ENCODE measurements at regions not wholly inside any gene's neighbourhood (a gene's known extent, or its start where the extent isn't known, plus 50 kb on each side); places are given as distances from the start of the nearest gene placed in this dataset.
"Not testable (repeated sequence)": the region's sequence is repeated elsewhere in the genome, so short reads cannot be mapped to it uniquely, and the experiment has no call there.

DNA sequence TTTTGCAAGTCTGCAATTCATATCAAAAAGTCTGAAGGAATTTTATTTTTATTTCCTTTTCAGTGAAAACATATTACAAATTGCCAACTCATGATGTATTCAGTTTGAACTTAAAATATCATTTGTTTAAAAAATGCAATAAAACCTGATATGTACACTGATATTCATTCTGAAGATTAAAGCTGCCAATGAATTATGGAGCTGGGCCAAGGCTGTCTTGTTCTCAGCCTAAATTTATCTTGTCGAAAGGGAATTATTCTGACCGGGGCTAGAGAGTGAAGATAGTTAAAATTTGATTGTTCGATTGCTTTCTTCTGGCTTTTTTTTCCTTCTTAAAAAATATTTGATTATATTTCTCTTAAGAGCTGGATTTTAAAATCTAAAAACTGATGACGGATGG lies 54.0 kb upstream of the RBFOX1 start:
- DNase-seq: no peak

DNA sequence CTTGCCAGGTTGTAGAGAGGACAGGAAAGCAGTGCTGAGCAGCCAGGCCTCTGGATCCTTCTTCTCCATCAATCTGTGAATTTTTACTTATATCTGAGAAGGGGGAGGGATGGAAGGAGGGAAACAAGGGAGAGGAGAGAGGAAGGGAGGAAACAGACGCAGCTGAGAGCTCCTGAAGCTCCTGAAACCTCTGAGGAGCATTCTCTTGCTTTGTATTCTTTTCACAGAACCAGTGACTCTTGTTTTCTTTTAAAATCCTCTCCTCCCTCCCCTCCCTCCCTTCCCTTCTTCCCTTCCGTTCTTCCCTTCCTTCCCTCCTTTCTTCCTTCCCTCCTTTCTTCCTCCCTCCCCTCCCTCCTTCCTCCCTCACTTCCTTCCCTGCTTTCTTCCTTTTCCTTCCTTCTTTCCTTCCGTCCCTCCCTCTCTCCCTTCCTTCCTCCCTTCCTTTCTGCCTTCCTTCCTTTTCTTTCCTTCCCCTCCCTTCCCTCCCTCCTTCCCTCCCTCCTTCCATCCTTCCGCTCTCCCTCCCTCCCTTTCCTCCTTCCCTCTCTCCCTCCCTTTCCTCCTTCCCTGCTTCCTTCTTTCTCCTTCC lies 60.0 kb upstream of the RBFOX1 start:
- no peak for DNase-seq

DNA sequence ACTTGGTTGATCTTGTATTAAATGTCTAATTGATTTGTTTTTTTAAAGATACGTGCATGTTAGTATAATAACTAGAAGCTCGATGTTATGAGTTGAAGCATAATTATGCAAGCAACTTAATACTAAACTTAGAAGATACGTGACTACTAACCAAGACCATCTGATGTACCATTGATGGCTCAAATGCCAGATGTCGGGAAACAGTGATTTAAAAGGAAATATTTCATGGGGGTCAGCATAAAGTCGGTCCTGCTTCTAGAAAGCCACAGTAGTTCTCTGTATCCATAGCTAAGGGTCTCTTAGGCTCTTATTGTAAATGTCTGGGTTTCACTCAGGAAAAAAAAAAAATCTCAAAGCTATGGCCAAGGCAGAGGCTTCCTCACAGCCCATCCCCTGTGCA lies 61.2 kb upstream of the RBFOX1 start:
- no peak for DNase-seq

DNA sequence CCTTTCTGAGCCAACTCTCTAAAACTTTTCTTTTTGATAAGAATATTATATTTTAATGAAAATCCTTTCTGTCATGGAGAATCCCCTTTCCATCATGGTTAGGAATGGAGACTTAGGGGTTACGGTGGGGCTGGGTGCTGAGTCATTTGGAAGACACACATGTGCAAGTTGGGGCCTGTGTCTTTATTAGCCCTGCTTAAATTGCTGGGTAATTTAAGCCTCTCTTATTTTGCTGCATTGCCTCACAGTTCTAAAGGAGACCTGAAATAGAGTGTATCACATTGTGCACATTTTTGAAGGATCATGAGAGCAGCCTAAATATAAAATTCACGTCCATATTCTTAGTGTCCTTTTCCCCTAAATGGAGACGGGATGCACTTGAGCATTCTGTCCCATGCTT lies 61.8 kb upstream of the RBFOX1 start:
- no peak for DNase-seq

DNA sequence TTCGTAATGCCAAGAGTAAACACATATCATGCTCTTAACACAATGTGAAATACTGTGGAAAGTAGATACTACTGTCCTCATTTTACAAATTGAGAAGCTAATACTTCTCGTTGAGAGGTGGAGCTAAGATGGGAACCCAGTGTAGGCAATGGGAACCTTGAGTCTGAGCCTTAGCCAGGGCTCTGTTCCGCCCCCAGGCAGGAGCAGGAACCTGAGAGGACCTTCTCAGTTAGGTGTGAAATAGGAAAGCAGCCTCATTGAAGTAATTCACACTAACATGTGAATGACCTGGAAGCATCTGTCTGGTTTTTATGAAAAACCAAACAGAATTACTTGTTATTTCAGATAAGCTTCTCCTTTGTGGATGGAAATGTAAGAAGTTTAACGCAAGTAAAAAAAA lies 62.6 kb upstream of the RBFOX1 start:
- DNase-seq: no peak

DNA sequence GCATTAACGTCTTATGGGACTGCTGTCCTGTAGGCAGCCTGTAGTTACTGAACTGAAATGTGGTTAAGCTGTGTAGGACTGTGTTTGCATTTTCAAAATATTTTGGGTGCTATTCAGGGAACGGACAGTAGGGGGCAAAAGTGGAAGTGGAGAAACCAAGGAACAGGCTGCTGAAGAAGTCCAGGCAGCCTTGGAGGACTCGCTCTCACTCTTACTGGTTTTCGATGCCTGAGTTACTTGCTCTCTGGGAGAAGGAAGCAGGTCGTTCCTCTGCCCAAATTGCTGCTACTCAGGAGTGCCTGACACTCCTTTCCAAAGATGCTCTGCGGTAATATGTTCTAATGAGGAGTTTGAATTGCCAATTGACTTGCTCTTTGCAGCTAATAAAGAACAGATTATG lies 64.5 kb upstream of the RBFOX1 start:
- no peak for DNase-seq

DNA sequence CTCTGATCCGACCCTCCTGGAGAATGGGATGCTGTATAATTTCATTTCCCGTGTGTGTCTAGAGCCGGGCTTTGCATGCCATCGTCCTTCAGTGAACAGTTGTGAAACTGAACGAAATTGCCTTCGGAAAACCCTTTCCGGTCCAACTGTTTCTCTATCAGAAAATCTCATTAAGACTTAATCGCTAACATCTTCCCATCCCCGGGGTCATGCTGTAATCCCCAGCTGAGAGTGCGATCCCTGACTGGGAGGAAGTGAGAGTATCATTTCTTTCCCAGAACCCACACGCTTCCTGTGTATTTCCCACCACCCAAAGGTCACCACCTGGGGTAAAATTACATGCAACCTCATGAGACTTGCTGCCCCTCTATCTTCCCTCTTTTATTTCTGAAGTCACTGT lies 75.6 kb upstream of the RBFOX1 start:
- DNase-seq: no peak

DNA sequence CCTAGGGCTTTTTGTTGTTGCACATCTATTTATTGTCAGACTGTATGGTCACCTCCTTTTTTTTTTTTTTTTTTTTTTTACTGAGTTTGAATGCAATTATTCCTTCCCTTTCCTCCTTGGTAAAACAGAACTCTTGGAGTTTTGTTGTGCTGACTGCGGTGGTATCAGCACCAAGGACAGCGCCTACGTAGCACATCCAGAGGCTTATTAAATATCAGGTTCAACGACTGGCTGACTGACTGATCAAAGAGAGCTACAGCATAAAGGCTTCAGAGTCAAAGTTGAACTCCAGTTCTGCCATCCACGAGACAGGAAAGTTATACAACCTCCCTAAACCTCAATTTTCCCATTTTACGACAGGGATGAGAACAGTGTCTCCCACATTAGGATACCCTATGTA lies 86.1 kb upstream of the RBFOX1 start:
- DNase-seq: no peak

GRCh38 chr16:7239547-7239946 lies 93.1 kb upstream of the RBFOX1 start:
- no peak for DNase-seq

DNA sequence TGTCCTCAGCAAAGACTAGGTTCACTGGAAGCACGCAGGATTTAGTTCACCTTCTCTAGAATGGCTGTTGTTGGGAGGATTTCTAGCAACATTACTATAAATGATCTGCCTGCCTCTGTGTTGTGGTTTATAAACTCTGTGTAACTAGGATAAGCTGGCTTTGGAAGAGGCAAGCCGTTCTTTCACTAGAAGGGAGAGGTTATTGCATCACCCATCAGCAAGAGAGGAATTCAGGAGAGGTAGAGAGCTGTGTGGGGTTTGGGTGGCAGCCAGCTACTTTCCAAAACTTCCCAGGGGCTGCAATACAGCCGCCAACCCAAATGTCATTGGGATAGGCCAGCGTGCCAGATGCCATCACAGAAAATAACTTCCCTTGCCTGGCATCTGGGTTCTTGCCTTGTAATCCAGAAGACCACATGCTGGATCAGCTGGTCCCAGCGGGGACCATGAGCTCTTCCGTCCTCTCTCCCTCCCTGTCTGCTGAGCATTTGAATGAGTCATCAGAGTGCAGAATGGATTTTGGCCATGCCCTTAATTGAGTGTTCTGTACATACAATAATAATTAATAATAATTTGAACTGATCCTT lies 95.7 kb upstream of the RBFOX1 start:
- no peak for DNase-seq

DNA sequence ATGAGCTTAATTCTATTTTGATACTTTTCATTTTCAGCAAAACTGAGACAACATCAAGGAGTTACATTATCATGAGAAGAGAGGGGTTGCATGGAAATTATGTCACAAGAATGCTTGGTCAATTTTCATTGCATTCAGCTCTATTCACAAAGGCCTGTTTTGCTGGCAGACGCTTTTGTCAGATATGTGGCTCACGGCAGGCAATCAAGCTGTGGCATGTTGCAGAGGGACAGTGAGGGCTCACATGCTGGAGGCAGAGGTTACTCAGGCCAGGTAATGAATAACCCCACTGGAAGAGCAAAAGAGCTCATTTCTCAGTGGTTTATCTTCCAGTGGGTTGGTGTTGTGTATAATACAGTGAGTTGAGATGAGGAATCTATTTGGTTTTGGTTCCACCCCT lies 98.7 kb upstream of the RBFOX1 start:
- no peak for DNase-seq

- DNase-seq: no peak
These were observed 100.9 kb upstream of the RBFOX1 start for GRCh38 chr16:7231762-7232161.

DNA sequence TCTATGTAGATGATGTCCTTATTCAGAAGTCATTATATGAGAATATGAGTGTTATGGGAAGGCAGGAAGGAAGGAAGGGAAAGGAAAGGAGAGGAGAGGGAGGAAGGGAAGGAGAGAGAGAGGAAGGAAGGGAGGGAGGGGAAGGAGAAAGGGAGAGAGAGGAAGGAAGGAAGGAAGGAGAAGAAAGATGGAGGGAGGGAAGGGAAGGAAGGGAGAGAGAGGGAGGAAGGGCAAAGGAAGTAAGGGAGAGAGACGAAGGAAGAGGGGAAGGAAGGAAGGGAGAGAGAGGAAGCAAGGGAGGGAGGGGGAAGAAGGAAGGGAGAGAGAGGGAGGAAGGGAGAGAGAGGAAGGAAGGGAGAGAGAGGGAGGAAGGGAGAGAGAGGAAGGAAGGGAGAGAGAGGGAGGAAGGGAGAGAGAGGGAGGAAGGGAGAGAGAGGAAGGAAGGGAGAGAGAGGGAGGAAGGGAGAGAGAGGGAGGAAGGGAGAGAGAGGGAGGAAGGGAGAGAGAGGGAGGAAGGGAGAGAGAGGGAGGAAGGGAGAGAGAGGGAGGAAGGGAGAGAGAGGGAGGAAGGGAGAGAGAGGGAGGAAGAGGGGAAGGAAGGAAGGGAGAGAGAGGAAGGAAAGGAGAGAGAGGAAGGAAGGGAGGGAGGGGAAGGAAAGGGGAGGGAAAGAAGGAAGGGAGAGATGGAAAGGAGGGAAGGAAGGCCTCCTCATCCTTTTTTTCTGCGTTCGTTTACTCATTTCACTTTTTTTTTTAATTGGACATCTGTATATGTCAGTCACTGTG lies 103.0 kb upstream of the RBFOX1 start:
- DNase-seq: not testable (repeated sequence)

GRCh38 chr16:7227229-7227721 lies 105.4 kb upstream of the RBFOX1 start:
- no peak for DNase-seq

GRCh38 chr16:7221157-7221556 lies 111.5 kb upstream of the RBFOX1 start:
- no peak for DNase-seq

DNA sequence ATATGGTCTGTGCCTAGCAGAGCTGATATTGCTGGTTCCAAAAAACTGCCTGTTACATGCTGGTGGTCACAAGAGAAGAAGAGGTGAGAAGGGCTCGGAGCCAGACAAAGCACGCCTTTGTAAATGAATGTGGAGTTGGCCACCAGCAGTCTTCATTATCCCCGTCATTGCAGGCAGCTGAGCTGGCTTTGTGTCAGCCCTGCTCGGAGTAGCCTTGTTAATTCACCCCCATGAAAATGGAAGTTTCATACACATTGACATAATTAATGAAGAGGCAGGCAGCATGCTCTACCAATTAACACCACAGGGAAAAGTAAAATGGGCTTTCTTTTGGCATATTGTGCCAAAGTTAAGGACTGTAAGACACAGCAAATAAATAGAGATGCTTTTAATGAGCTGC lies 113.7 kb upstream of the RBFOX1 start:
- DNase-seq: no peak

GRCh38 chr16:7217797-7218196 lies 114.8 kb upstream of the RBFOX1 start:
- no peak for DNase-seq

DNA sequence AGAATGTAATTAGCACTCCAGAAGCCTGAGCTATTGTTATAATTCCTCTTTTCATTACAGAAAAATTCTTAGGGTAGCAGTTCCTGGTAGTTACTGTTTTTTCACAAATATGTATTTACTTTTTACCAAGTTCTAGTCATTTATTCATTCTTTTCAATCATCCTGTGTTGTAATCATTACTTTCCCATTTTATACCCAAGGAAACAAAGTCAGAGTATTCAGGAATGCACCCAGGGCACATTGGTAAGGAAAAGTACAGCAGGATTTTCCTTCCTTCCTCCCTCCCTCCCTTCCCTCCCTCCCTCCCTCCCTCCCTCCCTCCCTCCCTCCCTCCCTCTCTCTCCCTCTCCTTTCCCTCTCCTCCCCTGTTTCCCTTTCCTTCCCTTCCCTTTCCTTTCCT lies 115.9 kb upstream of the RBFOX1 start:
- no peak for DNase-seq

- no peak for DNase-seq
These were observed 120.9 kb upstream of the RBFOX1 start for GRCh38 chr16:7211781-7212180.

DNA sequence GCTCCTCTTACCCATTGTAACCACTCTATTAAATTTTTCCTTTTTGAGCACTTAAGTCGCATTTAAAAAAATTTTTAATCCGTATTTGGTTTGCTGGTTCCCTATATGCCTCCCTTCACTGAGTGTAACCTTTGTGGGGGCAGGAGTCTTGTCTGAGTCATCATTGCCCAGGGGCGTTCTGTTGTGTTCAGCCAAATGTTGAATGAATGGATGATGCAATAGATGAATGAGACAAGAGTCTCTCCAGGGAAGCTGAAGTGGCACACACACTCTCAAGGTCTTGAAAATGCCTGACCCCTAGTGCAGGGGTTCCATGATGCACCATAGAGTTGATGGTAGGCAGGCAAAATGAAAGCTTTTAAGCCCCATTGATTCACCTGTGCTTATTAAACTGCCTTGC lies 123.0 kb upstream of the RBFOX1 start:
- no peak for DNase-seq

DNA sequence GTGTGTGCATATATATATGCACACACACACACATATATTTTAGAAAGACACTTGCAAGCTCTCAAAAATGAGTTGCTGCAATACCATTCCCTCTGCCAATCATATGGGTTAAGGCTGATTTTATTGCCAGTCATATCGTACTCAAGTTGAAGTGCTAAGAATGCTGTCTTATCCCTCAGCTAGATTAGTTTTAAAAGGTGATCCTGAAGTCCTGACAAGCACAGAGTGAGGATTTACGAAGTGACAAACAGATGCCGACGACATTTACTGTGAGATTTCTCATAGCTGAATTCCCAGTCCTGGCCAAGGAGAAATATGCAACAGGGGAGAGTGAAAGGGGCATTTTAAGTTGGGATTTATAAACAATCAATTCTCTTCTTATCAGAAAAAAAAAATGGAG lies 126.2 kb upstream of the RBFOX1 start:
- DNase-seq: no peak

GRCh38 chr16:7200320-7200719 lies 132.3 kb upstream of the RBFOX1 start:
- no peak for DNase-seq

GRCh38 chr16:7185689-7186088 lies 147.0 kb upstream of the RBFOX1 start:
- DNase-seq: no peak

GRCh38 chr16:7185165-7185564 lies 147.5 kb upstream of the RBFOX1 start:
- DNase-seq: no peak

DNA sequence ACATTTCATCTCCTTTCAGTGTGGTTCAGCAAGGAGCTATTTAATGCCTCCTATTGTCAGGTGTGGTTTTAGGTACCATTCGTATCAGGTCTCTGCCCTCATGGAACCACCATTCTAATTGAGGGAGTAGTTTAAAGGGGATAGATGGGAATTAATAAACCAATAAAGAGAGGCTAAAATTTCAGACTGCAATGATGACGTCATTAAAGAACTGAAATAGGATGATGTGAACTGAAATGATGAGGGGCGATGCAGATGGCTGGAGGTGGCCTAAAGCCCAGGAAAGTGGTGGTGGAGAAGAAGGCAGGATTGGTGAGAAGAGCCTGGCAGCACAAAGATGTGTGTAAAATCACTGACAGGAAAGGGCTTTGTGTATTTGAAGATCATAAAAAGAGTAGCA lies 148.9 kb upstream of the RBFOX1 start:
- DNase-seq: no peak

All from activated naive CD4-positive, alpha-beta T cell treated with anti-CD3 and anti-CD28 coated beads, Interleukin-2, amount 50 U/mL, for 16 hours (primary cell).